ENCODE measurements at regions not wholly inside any gene's neighbourhood (a gene's known extent, or its start where the extent isn't known, plus 50 kb on each side); places are given as distances from the start of the nearest gene placed in this dataset.
A peak's percentile ranks its signal among the peaks of the same experiment; 100 is the strongest.

GRCh38 chr4:137063961-137064360 is 468.3 kb downstream of the PCDH18 start:
- no peak for DNase-seq

GRCh38 chr4:137043184-137043583 is 489.1 kb downstream of the PCDH18 start:
- no peak for DNase-seq

- no peak for DNase-seq
These were observed 492.9 kb downstream of the PCDH18 start for GRCh38 chr4:137039370-137039769.

DNA sequence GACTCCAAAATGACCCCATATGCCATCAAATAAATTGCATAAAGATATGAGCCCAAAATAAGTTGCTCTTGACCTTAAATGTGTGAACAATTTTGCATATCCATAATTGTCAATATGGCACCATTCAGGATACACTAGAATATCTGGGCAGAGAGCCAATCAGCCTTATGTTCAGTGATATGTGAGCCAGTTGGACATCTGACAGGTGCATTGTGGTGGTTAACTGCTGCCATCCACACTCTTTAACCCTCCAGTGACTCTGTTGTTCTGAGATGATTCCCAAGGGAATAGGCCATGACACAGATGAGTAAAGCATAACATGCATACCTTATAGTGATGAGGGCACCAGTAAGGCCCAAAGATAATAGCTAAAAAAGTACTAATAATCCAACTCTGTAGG is 500.1 kb downstream of the PCDH18 start:
- DNase-seq, result peak; percentile 94

GRCh38 chr4:137029026-137029425 is 503.3 kb downstream of the PCDH18 start:
- DNase-seq, result no peak

GRCh38 chr4:137025484-137026059 is 506.7 kb downstream of the PCDH18 start:
- DNase-seq, result no peak

- DNase-seq, result peak; percentile 28
These were observed 516.6 kb downstream of the PCDH18 start for GRCh38 chr4:137015426-137016409.

DNA sequence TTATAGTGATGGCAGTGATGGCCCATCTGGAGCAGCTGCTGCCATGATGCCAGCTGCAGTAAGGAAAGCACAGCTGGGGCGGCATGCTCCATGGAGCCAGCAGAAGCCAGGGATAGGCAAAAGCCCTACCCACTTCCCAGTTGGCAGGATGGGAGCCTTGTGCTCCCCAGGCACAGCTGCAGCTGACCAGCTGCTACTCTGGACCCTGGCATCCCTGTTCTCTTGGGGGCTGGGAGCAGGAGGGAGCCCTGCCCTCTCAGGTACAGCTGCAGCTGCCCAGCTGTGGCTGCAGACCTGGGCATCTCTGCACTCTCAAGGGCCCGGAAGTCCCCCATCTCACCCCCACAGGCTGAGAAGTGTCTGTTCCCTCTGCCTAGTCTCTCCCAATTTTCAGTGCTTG is 531.9 kb downstream of the PCDH18 start:
- no peak for DNase-seq

GRCh38 chr4:136992032-136992431 is 540.3 kb downstream of the PCDH18 start:
- DNase-seq, result no peak

GRCh38 chr4:136985683-136986082 is 546.6 kb downstream of the PCDH18 start:
- DNase-seq, result no peak

DNA sequence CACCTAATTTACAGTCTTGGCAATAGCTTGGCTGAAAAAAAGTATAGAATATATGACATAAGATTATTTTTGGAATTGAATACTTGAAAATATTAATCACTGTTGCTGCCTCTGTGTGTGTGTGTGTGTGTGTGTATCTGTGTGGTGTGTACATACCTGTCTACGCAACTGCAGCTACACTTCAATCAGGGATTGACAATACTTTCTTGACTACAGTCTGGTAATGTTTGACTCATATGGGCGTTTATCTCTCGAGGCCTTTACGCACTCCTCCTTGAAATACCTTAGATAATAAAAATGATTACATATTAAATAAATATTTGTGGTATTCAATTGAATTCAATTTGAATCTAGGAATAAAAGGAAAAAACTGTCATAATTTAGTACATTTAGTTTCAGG is 565.2 kb downstream of the PCDH18 start:
- no peak for DNase-seq

DNA sequence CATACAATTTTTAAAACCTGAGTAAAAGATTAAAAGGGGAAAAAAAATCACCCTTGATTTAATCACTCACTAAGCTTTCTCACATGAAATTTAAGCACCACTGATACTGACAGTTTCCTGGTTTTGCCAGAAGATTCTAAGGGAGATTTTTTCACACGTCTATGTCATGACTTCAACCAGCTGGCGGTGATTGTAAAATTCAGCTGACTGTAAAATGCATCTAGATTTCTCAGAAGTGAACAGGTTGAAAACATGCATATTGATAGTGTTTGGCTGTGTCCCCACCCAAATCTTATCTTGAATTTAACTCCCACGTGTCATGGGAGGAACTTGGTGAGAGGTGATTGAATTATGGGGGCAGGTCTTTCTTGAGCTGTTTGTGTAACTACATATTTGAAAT is 566.8 kb downstream of the PCDH18 start:
- no peak for DNase-seq

DNA sequence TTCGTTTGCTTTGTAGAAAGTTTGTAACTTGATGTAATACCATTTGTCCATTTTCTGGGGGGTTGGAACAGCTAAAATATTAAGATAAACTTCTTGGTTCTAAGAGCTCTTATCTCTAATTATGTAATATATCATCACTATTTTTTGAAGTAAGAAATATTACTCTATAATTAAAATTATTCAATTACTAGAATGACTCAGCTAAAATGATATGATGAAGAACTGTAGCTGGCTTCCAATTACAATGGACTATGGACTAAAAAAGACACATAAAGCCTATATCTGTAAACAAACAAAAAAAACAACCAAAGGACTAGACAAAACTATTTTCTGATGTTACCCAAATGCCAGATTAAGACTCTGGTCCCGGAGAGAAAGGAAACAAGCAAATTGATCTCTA is 569.4 kb downstream of the PCDH18 start:
- no peak for DNase-seq

DNA sequence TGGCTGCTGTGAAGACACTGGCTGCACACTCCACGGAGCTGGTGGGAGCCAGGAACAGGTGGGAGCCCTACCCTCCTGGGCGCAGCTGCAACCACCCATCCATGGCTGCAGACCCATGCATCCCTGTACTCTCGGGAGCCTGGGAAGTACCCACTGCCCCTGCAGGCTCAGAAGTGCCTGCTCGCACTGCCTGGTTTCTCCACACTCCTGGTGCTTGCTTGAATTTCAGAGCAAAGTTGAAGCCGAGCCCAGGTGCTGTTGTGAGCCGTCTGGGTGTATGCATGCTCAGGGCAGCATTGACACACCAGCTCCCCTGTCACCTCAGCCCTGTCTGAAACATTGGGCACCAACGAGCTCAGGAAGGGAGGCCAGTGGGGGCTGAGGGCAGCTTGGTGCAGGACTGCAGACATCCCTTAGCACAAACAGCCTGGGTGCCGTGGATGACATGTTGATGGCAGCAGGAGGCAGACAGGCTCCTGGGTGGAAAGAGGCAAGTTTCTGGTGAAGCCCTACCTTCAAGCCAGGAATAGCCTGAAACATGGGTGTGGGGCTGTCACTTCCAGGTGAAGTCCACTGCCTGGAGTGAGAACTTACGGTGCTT is 585.9 kb downstream of the PCDH18 start:
- DNase-seq, result no peak

- DNase-seq, result no peak
These were observed 592.5 kb downstream of the PCDH18 start for GRCh38 chr4:136939781-136940180.

GRCh38 chr4:136935871-136936270 is 596.4 kb downstream of the PCDH18 start:
- no peak for DNase-seq

- no peak for DNase-seq
These were observed 597.0 kb downstream of the PCDH18 start for GRCh38 chr4:136935305-136935704.

GRCh38 chr4:136934601-136935000 is 597.7 kb downstream of the PCDH18 start:
- no peak for DNase-seq

GRCh38 chr4:136931781-136932180 is 600.5 kb downstream of the PCDH18 start:
- no peak for DNase-seq

DNA sequence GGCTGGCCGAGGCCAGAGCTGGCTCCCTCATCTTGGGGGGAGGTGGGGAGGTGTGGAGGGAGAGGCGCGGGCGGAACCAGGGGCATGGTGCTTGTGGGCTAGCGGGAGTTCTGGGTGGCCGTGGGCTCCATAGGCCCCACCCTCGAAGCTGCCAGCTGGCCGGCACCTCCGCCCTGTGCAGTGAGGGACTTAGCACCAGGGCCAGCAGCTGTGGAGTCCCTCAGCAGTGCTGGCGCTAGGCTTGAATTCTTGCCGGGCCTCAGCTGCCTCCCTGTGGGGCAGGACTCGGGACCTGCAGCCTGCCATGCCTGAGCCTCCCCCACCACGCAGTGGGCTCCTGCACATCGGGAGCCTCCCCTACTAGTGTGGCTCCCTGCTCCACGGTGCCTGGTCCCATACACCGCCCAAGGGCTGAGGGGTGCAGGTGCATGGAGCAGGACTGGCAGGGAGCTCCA is 603.3 kb downstream of the PCDH18 start:
- DNase-seq, result no peak

GRCh38 chr4:136927172-136927571 is 605.1 kb downstream of the PCDH18 start:
- no peak for DNase-seq

DNA sequence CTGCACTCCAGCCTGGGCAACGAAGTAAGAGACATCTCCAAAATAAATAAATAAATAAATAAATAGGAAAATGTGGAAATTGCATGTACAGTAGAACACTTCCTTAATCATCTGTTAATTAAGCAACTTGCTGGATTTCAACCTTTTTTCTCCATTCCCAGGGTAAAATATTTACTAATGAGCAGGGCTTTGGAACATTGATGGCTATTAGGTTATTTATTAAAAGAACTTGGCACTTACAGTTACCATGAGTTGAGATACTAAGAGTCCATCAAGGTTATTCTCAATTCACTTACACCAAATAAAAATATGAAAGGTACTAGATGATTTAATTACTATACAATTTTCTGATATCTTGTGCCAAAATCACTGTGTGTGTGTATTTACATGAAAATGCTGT is 607.1 kb downstream of the PCDH18 start:
- no peak for DNase-seq

DNA sequence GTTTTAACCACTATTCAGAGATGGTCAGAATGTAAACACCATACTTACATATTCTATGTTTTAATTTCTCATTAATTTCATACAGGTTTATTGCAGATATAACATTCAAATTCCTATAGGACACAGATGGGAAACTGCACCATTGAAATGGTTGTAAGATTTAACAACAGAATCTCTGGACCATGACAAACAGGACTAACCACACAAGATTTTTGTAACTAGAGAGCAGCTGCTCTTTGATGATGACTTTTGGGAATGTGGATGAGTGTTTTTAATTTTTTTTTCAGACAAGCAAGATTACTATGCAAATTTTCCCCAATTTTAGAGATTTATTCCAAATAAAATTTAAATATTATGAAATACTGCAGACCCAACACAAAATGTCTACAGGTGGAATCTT is 610.2 kb downstream of the PCDH18 start:
- DNase-seq, result no peak
